A549 (cell line): ENCODE measurements at regions not wholly inside any gene's neighbourhood (a gene's known extent, or its start where the extent isn't known, plus 50 kb on each side); places are given as distances from the start of the nearest gene placed in this dataset.

ENCODE experiments used
- ATAC-seq, 2 experiments: fragments of 200-7000 bp in 1 of 2; fragments of >200 bp in 1 of 2; cut with Nextera tagmentation in 1 of 2; cut with Tn5 transposase in 1 of 2; 3 replicates each; pipeline versions ENCODE4 v1.8.0 to v1.9.1; 2018 to 2020; ENCODE audit warnings: mild to moderate bottlenecking in 1 of 2, moderate library complexity in 1 of 2
- CTCF ChIA-PET: fragments of 300-600 bp; sonication (Branson Sonifier 250); formaldehyde crosslinking; extraction: SDS; loops from one replicate; lab custom pipeline; 2021; ENCODE audit warnings: antibody characterized with exemption, inconsistent platforms; lab: Yijun Ruan, JAX
- POLR2A ChIA-PET: fragments of 350-600 bp; formaldehyde crosslinking; extraction: SDS; loops from one replicate; lab custom pipeline; 2021; ENCODE audit warnings: antibody characterized with exemption, inconsistent platforms; lab: Yijun Ruan, JAX
- DNase-seq, 2 experiments: peaks; one replicate each; pipeline versions ENCODE4 v3.0.0 to v3.0.0-alpha.2; 2011 to 2016; ENCODE audit warnings: low read depth in 1 of 2, low spot score in 1 of 2
- FAIRE-seq: peaks from 2 replicates; lab custom pipeline; 2011; peaks lifted over from hg19 to GRCh38; lab: Jason Lieb, UNC
- H3K27ac ChIP-seq, 2 experiments: fragments of >200 bp; sonication (Bioruptor Twin); formaldehyde crosslinking; 3 replicates each; pipeline ENCODE4 v1.5.1; 2016 to 2017
- H3K4me1 ChIP-seq: fragments of >200 bp; sonication (Bioruptor Twin); formaldehyde crosslinking; 3 replicates; pipeline ENCODE4 v1.6.1; 2016
- H3K4me2 ChIP-seq: fragments of >200 bp; sonication (Bioruptor Twin); formaldehyde crosslinking; 3 replicates; pipeline ENCODE4 v1.6.1; 2016
- H3K4me3 ChIP-seq: fragments of >200 bp; sonication (Bioruptor Twin); formaldehyde crosslinking; 3 replicates; pipeline ENCODE4 v1.5.1; 2016
- H3K9me3 ChIP-seq: fragments of >200 bp; sonication (Bioruptor Twin); formaldehyde crosslinking; 3 replicates; pipeline ENCODE4 v1.6.1; 2016
- BHLHE40 ChIP-seq: IDR thresholded peaks from 2 replicates; pipeline ENCODE4 v1.6.1; 2012; ENCODE audit warnings: low read depth, low read length, inconsistent platforms
- CEBPB ChIP-seq, 2 experiments: fragments of >200 bp in 1 of 2; sonication (Bioruptor Twin) in 1 of 2; formaldehyde crosslinking in 1 of 2; IDR thresholded peaks; 2 replicates each; pipeline ENCODE4 v1.6.1; 2012 to 2016
- EP300 ChIP-seq, 2 experiments: fragments of >200 bp; sonication (Bioruptor Twin); formaldehyde crosslinking; IDR thresholded peaks; 2 replicates in 1 of 2; 3 replicates in 1 of 2; pipeline ENCODE4 v1.6.1; 2016 to 2017
- FOSB ChIP-seq: fragments of 250-450 bp; sonication (Bioruptor Pico); IDR thresholded peaks from 2 replicates; pipeline ENCODE4 v1.5.0; 2020; ENCODE audit warnings: mild to moderate bottlenecking, moderate library complexity
- GATA3 ChIP-seq: IDR thresholded peaks from 2 replicates; pipeline ENCODE4 v1.6.1; 2012; ENCODE audit warnings: borderline replicate concordance
- HDAC2 ChIP-seq: fragments of 200-600 bp; sonication (generic); IDR thresholded peaks from 2 replicates; pipeline ENCODE4 v1.6.1; 2016
- HOXB13 ChIP-seq: fragments of 250-450 bp; sonication (Bioruptor Pico); IDR thresholded peaks from 2 replicates; pipeline ENCODE4 v1.5.0; 2020; ENCODE audit warnings: low read depth, mild to moderate bottlenecking, moderate library complexity
- MAZ ChIP-seq: fragments of 150-350 bp; IDR thresholded peaks from 2 replicates; pipeline ENCODE4 v1.6.1; 2014; ENCODE audit warnings: antibody characterized with exemption, low read depth, low read length, borderline replicate concordance
- MYC ChIP-seq: IDR thresholded peaks from 2 replicates; pipeline ENCODE4 v1.6.1; 2012; ENCODE audit warnings: mild to moderate bottlenecking, inconsistent platforms, low read length, improper control_type of control experiment, borderline replicate concordance
- NPAS2 ChIP-seq: fragments of 250-450 bp; sonication (Bioruptor Pico); IDR thresholded peaks from 2 replicates; pipeline ENCODE4 v1.8.0; 2022; ENCODE audit warnings: mild to moderate bottlenecking, moderate library complexity, borderline replicate concordance
- NR3C1 ChIP-seq: fragments of >200 bp; sonication (Bioruptor Twin); formaldehyde crosslinking; IDR thresholded peaks from 3 replicates; pipeline ENCODE4 v1.6.1; 2017
- RAD21 ChIP-seq, 2 experiments: fragments of >200 bp in 1 of 2; sonication (Bioruptor Twin) in 1 of 2; formaldehyde crosslinking in 1 of 2; IDR thresholded peaks in 1 of 2; conservative IDR thresholded peaks in 1 of 2; 2 replicates in 1 of 2; 3 replicates in 1 of 2; pipeline ENCODE4 v1.6.1; 2012 to 2018; ENCODE audit warnings: inconsistent platforms in 1 of 2
- ZNF302 ChIP-seq: fragments of 250-450 bp; sonication (Bioruptor Pico); IDR thresholded peaks from 2 replicates; pipeline ENCODE4 v1.9.0; 2021; ENCODE audit warnings: inconsistent platforms, mild to moderate bottlenecking, moderate library complexity
- ZSCAN20 ChIP-seq: fragments of 250-450 bp; sonication (Bioruptor Pico); IDR thresholded peaks from 2 replicates; pipeline ENCODE4 v1.8.0; 2022; ENCODE audit warnings: mild to moderate bottlenecking, moderate library complexity
- WGBS: methylation state at CpG from one replicate; pipeline ENCODE4 v1.1.6; 2017; ENCODE audit errors: missing lambda C conversion rate; 5-methylcytosine and 5-hydroxymethylcytosine counted together
- TF ChIP-seq, protein P1 (sequence below): fragments of 450-650 bp; IDR thresholded peaks from 2 replicates; pipeline ENCODE4 v1.6.1; 2014; ENCODE audit warnings: antibody characterized with exemption
- TF ChIP-seq, protein P2 (sequence below): fragments of 250-450 bp; sonication (Bioruptor Pico); IDR thresholded peaks from 2 replicates; pipeline ENCODE4 v1.5.0; 2020; ENCODE audit warnings: low read depth, mild to moderate bottlenecking, moderate library complexity
- TF ChIP-seq, protein P3 (sequence below): fragments of >200 bp; sonication (Bioruptor Twin); formaldehyde crosslinking; IDR thresholded peaks from 3 replicates; pipeline ENCODE4 v1.5.1; 2016
- TF ChIP-seq, protein P4 (sequence below): fragments of >200 bp; sonication (Bioruptor Twin); formaldehyde crosslinking; IDR thresholded peaks from 3 replicates; pipeline ENCODE4 v1.6.1; 2016
- TF ChIP-seq, protein P5 (sequence below): fragments of 250-450 bp; sonication (Bioruptor Pico); IDR thresholded peaks from 2 replicates; pipeline ENCODE4 v1.5.0; 2021; ENCODE audit warnings: mild to moderate bottlenecking, moderate library complexity, borderline replicate concordance
- TF ChIP-seq, protein P6 (sequence below): IDR thresholded peaks from 2 replicates; pipeline ENCODE4 v1.6.1; 2012

DNA sequence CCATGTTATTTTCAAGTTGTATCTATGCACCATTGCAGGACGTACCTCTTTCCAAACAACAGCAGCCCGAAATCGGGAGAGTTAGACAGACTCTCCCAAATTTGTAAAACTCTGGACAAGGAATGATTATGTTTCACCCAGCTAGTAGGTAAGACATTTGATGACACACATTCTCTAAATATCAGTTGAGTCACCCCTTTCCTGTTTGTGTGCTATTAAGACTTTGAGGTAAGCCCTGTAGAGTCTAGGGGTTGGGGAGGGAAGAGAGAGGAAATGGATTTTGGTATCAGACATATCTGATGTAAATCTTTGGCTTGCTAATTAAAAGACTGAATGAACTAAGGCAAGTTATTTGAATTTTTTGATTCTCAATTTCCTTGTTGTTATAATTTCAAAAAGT lies 999.0 kb downstream of the TUSC7 start:
- WGBS, result 64% methylated on average over 3 of the region's 3 CpGs
- FAIRE-seq (no peak), DNase-seq (no peak)

DNA sequence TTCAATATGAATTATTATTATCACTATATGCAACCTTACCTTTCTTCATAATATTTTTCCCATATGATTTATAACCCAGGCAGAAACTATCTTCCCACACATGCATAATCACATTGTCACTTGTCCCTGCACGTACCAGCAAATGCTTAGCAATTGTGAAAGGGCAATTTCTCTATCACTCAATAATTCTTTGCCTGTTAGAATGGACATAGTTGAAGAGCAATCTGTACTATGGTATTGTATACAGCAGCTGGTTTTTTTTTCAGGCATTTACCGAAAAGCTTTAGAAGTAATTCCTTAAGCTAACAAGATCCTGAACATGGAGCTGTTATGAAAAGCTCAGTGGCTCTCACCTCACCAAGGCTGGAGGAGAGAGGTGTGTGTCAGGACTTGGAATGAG lies 999.5 kb downstream of the TUSC7 start:
- TF ChIP-seq RAD21 (conservative IDR thresholded peaks at IDR 0.05 in 1 of 2, IDR thresholded peaks at IDR 0.05 in 1 of 2) (no peak), FOSB (no peak), NPAS2 (no peak), HOXB13 (CRISPR knock-in tag) (no peak), MYC (no peak), BHLHE40 (no peak), ZNF302 (no peak), HDAC2 (no peak), NR3C1 (no peak), MAZ (no peak), GATA3 (no peak)
- TF ChIP-seq, protein P1, sequence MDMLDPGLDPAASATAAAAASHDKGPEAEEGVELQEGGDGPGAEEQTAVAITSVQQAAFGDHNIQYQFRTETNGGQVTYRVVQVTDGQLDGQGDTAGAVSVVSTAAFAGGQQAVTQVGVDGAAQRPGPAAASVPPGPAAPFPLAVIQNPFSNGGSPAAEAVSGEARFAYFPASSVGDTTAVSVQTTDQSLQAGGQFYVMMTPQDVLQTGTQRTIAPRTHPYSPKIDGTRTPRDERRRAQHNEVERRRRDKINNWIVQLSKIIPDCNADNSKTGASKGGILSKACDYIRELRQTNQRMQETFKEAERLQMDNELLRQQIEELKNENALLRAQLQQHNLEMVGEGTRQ, result no peak
- TF ChIP-seq, protein P2, sequence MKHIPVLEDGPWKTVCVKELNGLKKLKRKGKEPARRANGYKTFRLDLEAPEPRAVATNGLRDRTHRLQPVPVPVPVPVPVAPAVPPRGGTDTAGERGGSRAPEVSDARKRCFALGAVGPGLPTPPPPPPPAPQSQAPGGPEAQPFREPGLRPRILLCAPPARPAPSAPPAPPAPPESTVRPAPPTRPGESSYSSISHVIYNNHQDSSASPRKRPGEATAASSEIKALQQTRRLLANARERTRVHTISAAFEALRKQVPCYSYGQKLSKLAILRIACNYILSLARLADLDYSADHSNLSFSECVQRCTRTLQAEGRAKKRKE, result no peak
- TF ChIP-seq, protein P3, sequence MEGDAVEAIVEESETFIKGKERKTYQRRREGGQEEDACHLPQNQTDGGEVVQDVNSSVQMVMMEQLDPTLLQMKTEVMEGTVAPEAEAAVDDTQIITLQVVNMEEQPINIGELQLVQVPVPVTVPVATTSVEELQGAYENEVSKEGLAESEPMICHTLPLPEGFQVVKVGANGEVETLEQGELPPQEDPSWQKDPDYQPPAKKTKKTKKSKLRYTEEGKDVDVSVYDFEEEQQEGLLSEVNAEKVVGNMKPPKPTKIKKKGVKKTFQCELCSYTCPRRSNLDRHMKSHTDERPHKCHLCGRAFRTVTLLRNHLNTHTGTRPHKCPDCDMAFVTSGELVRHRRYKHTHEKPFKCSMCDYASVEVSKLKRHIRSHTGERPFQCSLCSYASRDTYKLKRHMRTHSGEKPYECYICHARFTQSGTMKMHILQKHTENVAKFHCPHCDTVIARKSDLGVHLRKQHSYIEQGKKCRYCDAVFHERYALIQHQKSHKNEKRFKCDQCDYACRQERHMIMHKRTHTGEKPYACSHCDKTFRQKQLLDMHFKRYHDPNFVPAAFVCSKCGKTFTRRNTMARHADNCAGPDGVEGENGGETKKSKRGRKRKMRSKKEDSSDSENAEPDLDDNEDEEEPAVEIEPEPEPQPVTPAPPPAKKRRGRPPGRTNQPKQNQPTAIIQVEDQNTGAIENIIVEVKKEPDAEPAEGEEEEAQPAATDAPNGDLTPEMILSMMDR, result no peak
- TF ChIP-seq, protein P4, sequence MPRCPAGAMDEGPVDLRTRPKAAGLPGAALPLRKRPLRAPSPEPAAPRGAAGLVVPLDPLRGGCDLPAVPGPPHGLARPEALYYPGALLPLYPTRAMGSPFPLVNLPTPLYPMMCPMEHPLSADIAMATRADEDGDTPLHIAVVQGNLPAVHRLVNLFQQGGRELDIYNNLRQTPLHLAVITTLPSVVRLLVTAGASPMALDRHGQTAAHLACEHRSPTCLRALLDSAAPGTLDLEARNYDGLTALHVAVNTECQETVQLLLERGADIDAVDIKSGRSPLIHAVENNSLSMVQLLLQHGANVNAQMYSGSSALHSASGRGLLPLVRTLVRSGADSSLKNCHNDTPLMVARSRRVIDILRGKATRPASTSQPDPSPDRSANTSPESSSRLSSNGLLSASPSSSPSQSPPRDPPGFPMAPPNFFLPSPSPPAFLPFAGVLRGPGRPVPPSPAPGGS, result no peak
- TF ChIP-seq, protein P5, sequence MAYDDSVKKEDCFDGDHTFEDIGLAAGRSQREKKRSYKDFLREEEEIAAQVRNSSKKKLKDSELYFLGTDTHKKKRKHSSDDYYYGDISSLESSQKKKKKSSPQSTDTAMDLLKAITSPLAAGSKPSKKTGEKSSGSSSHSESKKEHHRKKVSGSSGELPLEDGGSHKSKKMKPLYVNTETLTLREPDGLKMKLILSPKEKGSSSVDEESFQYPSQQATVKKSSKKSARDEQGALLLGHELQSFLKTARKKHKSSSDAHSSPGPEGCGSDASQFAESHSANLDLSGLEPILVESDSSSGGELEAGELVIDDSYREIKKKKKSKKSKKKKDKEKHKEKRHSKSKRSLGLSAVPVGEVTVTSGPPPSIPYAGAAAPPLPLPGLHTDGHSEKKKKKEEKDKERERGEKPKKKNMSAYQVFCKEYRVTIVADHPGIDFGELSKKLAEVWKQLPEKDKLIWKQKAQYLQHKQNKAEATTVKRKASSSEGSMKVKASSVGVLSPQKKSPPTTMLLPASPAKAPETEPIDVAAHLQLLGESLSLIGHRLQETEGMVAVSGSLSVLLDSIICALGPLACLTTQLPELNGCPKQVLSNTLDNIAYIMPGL (CRISPR knock-in tag), result no peak
- CTCF ChIA-PET, result no interaction called here
- POLR2A ChIA-PET, result no interaction called here
- H3K4me3 ChIP-seq, result no peak overlapping the region
- 81% methylated on average over 2 of the region's 2 CpGs for WGBS
- no peak overlapping the region for H3K4me2 ChIP-seq
- no peak for FAIRE-seq
- no peak overlapping the region for H3K27ac ChIP-seq
- no peaks in the 10 kb centered on the region for H3K4me1 ChIP-seq
- H3K9me3 ChIP-seq, result no peaks in the 10 kb centered on the region
- ATAC-seq, result no peak
- no peak for DNase-seq

More for the DNA sequence above, 999.0 kb downstream of the TUSC7 start:
- Histone ChIP-seq H3K4me2 (no peak overlapping the region), H3K4me1 (no peaks in the 10 kb centered on the region), H3K9me3 (no peaks in the 10 kb centered on the region), H3K27ac (no peak overlapping the region), H3K4me3 (no peak overlapping the region)
- no peak for ATAC-seq
- ChIA-PET POLR2A (no interaction called here), CTCF (no interaction called here)
- TF ChIP-seq ZSCAN20 (CRISPR knock-in tag), result no peak
- TF ChIP-seq CEBPB (IDR thresholded peaks at IDR 0.05), result no peak
- TF ChIP-seq, protein P6, sequence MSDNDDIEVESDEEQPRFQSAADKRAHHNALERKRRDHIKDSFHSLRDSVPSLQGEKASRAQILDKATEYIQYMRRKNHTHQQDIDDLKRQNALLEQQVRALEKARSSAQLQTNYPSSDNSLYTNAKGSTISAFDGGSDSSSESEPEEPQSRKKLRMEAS, result no peak
- TF ChIP-seq EP300 (IDR thresholded peaks at IDR 0.05), result no peak
